PC-3 (cell line): ENCODE measurements at regions not wholly inside any gene's neighbourhood (a gene's known extent, or its start where the extent isn't known, plus 50 kb on each side); places are given as distances from the start of the nearest gene placed in this dataset.

Experiments
- EZH2 ChIP-seq: fragments of 300-600 bp; sonication (generic); IDR thresholded peaks from one replicate; pipeline ENCODE4 v1.6.1; 2017; ENCODE audit warnings: antibody characterized with exemption, mild to moderate bottlenecking, low read length; ENCODE audit not compliant: unreplicated experiment
- TF ChIP-seq, protein P1 (sequence below): fragments of 300-600 bp; sonication (generic); conservative IDR thresholded peaks from 2 replicates; pipeline ENCODE4 v1.5.1; 2017; ENCODE audit warnings: antibody characterized with exemption, low read depth, mild to moderate bottlenecking, low read length

DNA sequence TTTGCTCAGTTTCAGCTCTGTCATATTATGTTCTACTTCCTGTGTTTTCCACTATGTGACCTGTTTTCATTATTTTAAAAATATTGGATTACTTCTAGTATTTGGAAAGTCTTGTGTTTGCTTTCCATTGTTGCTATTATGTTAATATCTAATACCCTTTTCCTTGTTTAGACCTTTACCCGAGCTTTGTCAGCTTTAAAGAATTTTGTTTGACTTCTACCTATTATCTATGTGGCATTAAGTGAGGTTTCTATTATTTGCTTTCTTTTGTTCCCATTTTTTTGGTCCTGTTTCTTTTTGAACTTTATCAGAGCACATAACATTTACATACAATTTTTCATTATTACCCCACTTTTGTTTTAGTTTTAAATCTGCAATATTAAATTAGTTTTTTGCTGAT is 202.7 kb downstream of the MANEA start:
- TF ChIP-seq, protein P1, sequence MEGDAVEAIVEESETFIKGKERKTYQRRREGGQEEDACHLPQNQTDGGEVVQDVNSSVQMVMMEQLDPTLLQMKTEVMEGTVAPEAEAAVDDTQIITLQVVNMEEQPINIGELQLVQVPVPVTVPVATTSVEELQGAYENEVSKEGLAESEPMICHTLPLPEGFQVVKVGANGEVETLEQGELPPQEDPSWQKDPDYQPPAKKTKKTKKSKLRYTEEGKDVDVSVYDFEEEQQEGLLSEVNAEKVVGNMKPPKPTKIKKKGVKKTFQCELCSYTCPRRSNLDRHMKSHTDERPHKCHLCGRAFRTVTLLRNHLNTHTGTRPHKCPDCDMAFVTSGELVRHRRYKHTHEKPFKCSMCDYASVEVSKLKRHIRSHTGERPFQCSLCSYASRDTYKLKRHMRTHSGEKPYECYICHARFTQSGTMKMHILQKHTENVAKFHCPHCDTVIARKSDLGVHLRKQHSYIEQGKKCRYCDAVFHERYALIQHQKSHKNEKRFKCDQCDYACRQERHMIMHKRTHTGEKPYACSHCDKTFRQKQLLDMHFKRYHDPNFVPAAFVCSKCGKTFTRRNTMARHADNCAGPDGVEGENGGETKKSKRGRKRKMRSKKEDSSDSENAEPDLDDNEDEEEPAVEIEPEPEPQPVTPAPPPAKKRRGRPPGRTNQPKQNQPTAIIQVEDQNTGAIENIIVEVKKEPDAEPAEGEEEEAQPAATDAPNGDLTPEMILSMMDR: no peak
- no peak for TF ChIP-seq EZH2
